ENCODE measurements at regions not wholly inside any gene's neighbourhood (a gene's known extent, or its start where the extent isn't known, plus 50 kb on each side); places are given as distances from the start of the nearest gene placed in this dataset.

DNA sequence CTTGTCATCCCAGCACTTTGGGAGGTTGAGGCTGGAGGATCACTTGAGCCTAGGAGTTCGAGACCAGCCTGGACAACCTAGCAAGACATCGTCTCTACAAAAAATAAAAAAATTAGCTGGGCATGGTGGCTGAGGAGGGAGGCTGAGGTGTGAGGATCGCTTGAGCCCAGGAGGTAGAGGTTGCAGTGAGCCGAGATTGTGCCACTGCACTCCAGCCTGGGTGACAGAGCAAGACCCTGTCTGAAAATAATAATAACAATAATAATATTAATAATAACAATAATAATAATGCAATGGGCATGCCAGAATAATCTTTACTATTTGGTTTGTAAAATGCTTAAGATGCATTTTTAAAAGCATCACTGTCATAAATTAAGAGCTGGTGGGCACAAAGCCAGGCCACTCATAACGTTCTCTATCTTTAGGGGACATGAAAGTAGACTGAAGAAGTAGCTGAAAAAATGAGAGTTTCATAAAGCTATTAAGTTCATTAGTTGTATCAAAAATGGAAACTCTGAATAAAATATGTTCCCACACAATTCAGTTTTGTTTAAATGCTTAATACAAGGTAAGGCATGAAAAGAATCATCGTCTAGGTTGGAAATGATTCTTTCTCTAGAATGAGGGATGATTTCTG is 51.6 kb upstream of the ITPKB start:
- TF ChIP-seq, protein P1, sequence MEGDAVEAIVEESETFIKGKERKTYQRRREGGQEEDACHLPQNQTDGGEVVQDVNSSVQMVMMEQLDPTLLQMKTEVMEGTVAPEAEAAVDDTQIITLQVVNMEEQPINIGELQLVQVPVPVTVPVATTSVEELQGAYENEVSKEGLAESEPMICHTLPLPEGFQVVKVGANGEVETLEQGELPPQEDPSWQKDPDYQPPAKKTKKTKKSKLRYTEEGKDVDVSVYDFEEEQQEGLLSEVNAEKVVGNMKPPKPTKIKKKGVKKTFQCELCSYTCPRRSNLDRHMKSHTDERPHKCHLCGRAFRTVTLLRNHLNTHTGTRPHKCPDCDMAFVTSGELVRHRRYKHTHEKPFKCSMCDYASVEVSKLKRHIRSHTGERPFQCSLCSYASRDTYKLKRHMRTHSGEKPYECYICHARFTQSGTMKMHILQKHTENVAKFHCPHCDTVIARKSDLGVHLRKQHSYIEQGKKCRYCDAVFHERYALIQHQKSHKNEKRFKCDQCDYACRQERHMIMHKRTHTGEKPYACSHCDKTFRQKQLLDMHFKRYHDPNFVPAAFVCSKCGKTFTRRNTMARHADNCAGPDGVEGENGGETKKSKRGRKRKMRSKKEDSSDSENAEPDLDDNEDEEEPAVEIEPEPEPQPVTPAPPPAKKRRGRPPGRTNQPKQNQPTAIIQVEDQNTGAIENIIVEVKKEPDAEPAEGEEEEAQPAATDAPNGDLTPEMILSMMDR (IDR thresholded peaks at IDR 0.05; ENCODE audit: low read depth, low read length), result no peak
- no peak for TF ChIP-seq EZH2phosphoT487 (IDR thresholded peaks at IDR 0.05; ENCODE audit: low read depth)

Measured in OCI-LY3 (cell line).